PC-3 (cell line): ENCODE measurements at regions not wholly inside any gene's neighbourhood (a gene's known extent, or its start where the extent isn't known, plus 50 kb on each side); places are given as distances from the start of the nearest gene placed in this dataset.

Source experiments
- ATAC-seq: fragments of 200-7000 bp; cut with Tn5 transposase; 2 replicates; pipeline ENCODE4 v1.9.1; 2020; ENCODE audit warnings: mild to moderate bottlenecking, moderate library complexity
- BruUV-seq: library from RNA; stranded (reverse); fragments of 400-500 nt; replicated peaks from 2 replicates; lab custom pipeline; 2021; lab: Mats Ljungman, UMichigan
- CTCF ChIA-PET: fragments of 300-600 bp; sonication (Branson Sonifier 250); formaldehyde crosslinking; loops from one replicate; lab custom pipeline; 2022; ENCODE audit warnings: antibody characterized with exemption; lab: Charles Lee
- POLR2A ChIA-PET: fragments of 300-600 bp; sonication (Branson Sonifier 250); formaldehyde crosslinking; loops from one replicate; lab custom pipeline; 2022; ENCODE audit warnings: antibody characterized with exemption; ENCODE audit not compliant: unreplicated experiment; lab: Charles Lee
- DNase-seq: peaks from one replicate; pipeline ENCODE4 v3.0.0-alpha.2; 2015
- H2AFZ ChIP-seq: fragments of 300-600 bp; sonication (generic); 2 replicates; pipeline ENCODE4 v1.6.0; 2016; ENCODE audit warnings: antibody characterized with exemption, low read length
- H3F3A ChIP-seq: fragments of 300-600 bp; sonication (generic); one replicate; pipeline ENCODE4 v1.6.0; 2017; ENCODE audit warnings: antibody characterized with exemption, low read length, control low read depth, mild to moderate bottlenecking; ENCODE audit not compliant: unreplicated experiment
- H3K27ac ChIP-seq: fragments of 300-600 bp; sonication (generic); 2 replicates; pipeline ENCODE4 v1.5.1; 2016; ENCODE audit warnings: mild to moderate bottlenecking, low read length
- H3K27me3 ChIP-seq: fragments of 300-600 bp; sonication (generic); 2 replicates; pipeline ENCODE4 v1.6.1; 2016; ENCODE audit warnings: low read length, mixed read lengths
- H3K36me3 ChIP-seq: fragments of 300-600 bp; sonication (generic); 2 replicates; pipeline ENCODE4 v1.6.1; 2016; ENCODE audit warnings: low read depth, mixed run types, low read length, mixed read lengths
- H3K4me1 ChIP-seq: fragments of 300-600 bp; sonication (generic); 2 replicates; pipeline ENCODE4 v1.5.1; 2016; ENCODE audit warnings: low read length; ENCODE audit not compliant: insufficient read depth
- H3K4me2 ChIP-seq: fragments of 300-600 bp; sonication (generic); 2 replicates; pipeline ENCODE4 v1.6.0; 2016; ENCODE audit warnings: low read length
- H3K4me3 ChIP-seq: fragments of 300-600 bp; sonication (generic); 2 replicates; pipeline ENCODE4 v1.5.1; 2016; ENCODE audit warnings: mild to moderate bottlenecking, low read length, mixed read lengths
- H3K79me2 ChIP-seq: fragments of 300-600 bp; sonication (generic); 2 replicates; pipeline ENCODE4 v1.6.1; 2017; ENCODE audit warnings: low read length, mixed read lengths
- H3K9ac ChIP-seq: fragments of 300-600 bp; sonication (generic); 2 replicates; pipeline ENCODE4 v1.6.0; 2016; ENCODE audit warnings: mild to moderate bottlenecking, low read length
- H3K9me2 ChIP-seq: fragments of 300-600 bp; sonication (generic); replicated peaks from 2 replicates; pipeline ENCODE4 v1.6.1; 2016; ENCODE audit warnings: mixed run types, low read length, mixed read lengths
- H3K9me3 ChIP-seq: fragments of 300-600 bp; sonication (generic); 2 replicates; pipeline ENCODE4 v1.6.1; 2016; ENCODE audit warnings: low read length, mixed read lengths
- H4K20me1 ChIP-seq: fragments of 300-600 bp; sonication (generic); 2 replicates; pipeline ENCODE4 v1.6.1; 2016; ENCODE audit warnings: low read length, mixed read lengths
- EZH2 ChIP-seq: fragments of 300-600 bp; sonication (generic); IDR thresholded peaks from one replicate; pipeline ENCODE4 v1.6.1; 2017; ENCODE audit warnings: antibody characterized with exemption, mild to moderate bottlenecking, low read length; ENCODE audit not compliant: unreplicated experiment
- EZH2phosphoT487 ChIP-seq: fragments of 300-600 bp; sonication (generic); IDR thresholded peaks from 2 replicates; pipeline ENCODE4 v1.6.1; 2018; ENCODE audit warnings: mild to moderate bottlenecking, antibody characterized with exemption, low read length, borderline replicate concordance
- intact Hi-C: fragments of 100-400 bp; cut with micrococcal nuclease; formaldehyde crosslinking; loops from 2 replicates; pipeline ENCODE4 v1.9.0; 2023
- TF ChIP-seq, protein P1 (sequence below): fragments of 300-600 bp; sonication (generic); conservative IDR thresholded peaks from 2 replicates; pipeline ENCODE4 v1.5.1; 2017; ENCODE audit warnings: antibody characterized with exemption, low read depth, mild to moderate bottlenecking, low read length

DNA sequence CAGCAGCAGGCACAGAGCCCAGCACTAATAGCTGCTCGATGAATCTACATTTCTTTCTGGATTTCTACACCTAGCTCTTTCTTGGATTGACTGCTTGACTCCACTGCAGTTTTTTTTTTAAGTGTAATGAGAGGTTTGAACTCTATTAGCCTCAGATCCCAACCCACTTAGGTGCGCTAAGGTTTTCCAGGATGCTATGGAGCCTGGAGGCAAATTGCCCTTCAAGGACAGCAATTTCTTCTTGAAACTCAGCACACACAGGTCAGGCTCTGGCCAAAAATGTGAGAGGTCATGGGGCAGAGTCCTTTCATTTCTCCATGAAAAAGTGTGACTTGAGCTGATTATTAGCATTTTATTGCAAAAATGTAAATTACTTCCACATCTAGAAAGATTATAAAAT, 52.3 kb upstream of the TIAM2 start:
- Histone ChIP-seq H3K4me1 (no peaks in the 10 kb centered on the region), H4K20me1 (no peaks in the 10 kb centered on the region), H3F3A (no peaks in the 10 kb centered on the region), H3K9me3 (no peaks in the 10 kb centered on the region), H3K9me2 (no peaks in the 10 kb centered on the region), H3K4me3 (no peak overlapping the region), H3K27me3 (no peaks in the 10 kb centered on the region), H3K4me2 (no peak overlapping the region), H3K79me2 (no peaks in the 10 kb centered on the region), H3K36me3 (no peaks in the 10 kb centered on the region), H3K27ac (no peak overlapping the region), H3K9ac (no peak overlapping the region), H2AFZ (no peak overlapping the region)
- DNase-seq (no peak), ATAC-seq (no peak)
- CTCF ChIA-PET: no interaction called here
- no TSS peak for BruUV-seq
- no peak for TF ChIP-seq EZH2phosphoT487
- TF ChIP-seq, protein P1, sequence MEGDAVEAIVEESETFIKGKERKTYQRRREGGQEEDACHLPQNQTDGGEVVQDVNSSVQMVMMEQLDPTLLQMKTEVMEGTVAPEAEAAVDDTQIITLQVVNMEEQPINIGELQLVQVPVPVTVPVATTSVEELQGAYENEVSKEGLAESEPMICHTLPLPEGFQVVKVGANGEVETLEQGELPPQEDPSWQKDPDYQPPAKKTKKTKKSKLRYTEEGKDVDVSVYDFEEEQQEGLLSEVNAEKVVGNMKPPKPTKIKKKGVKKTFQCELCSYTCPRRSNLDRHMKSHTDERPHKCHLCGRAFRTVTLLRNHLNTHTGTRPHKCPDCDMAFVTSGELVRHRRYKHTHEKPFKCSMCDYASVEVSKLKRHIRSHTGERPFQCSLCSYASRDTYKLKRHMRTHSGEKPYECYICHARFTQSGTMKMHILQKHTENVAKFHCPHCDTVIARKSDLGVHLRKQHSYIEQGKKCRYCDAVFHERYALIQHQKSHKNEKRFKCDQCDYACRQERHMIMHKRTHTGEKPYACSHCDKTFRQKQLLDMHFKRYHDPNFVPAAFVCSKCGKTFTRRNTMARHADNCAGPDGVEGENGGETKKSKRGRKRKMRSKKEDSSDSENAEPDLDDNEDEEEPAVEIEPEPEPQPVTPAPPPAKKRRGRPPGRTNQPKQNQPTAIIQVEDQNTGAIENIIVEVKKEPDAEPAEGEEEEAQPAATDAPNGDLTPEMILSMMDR: no peak
- TF ChIP-seq EZH2: no peak
- POLR2A ChIA-PET: interaction anchor here (0.6 kb wide), 1 partner anchor 589 kb away, joined by 3 read pairs; no protein-coding TSS in a partner anchor
- intact Hi-C loops: no loop called here

DNA sequence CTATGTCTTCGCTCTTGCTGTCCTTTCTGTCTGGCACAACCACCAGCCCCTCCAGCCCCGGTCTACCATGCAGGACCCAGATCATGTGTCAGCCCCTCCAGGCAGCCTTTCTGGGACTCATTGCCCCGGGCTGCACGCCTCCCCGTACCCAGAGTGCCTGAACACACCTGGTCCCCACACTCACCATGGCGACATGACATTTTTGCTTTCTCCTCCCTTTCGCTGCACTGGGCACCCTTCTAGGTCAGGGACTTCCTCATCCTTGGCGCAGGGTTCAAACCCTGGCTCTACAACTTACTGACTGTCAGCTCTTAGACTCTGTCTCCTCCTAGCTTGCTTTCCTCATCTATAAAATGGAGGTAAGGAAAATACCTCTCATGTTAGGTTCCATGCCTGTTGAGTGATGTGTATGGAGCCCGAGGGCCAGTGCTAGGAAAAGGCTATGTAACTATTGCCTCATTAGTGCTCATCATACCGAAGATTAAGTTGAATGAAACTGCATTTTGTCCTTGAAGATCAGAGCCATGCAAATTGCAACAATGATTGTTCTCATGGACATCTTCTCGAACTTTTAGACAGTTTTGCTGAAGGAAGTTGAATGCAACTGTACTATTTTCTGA, 49.7 kb upstream of the TIAM2 start:
- intact Hi-C loops: no loop called here
- no peaks in the 10 kb centered on the region for H3K79me2 ChIP-seq
- H3K27ac ChIP-seq: no peak overlapping the region
- no peaks in the 10 kb centered on the region for H3K9me2 ChIP-seq
- no peaks in the 10 kb centered on the region for H3F3A ChIP-seq
- no peaks in the 10 kb centered on the region for H3K4me1 ChIP-seq
- no peak for ATAC-seq
- no peaks in the 10 kb centered on the region for H3K9me3 ChIP-seq
- no peaks in the 10 kb centered on the region for H3K36me3 ChIP-seq
- POLR2A ChIA-PET: no interaction called here
- CTCF ChIA-PET: no interaction called here
- no peak for DNase-seq
- H3K9ac ChIP-seq: no peak overlapping the region
- TF ChIP-seq, protein P1: no peak
- TF ChIP-seq EZH2phosphoT487 (no peak), EZH2 (no peak)
- H3K27me3 ChIP-seq: no peaks in the 10 kb centered on the region
- H3K4me3 ChIP-seq: no peak overlapping the region
- H4K20me1 ChIP-seq: no peaks in the 10 kb centered on the region
- BruUV-seq: no TSS peak
- no peak overlapping the region for H3K4me2 ChIP-seq
- H2AFZ ChIP-seq: no peak overlapping the region
